Transverse colon (tissue), 4 donors: ENCODE measurements at regions not wholly inside any gene's neighbourhood (a gene's known extent, or its start where the extent isn't known, plus 50 kb on each side); places are given as distances from the start of the nearest gene placed in this dataset.

Experiments
- DNase-seq: peaks from one replicate; pipeline ENCODE4 v3.0.0-alpha.2; 2019
- H3K27ac ChIP-seq, 4 donors: fragments of 200-600 bp; sonication (generic); 2 replicates each; pipeline ENCODE4 v1.5.1; 2016 to 2018; ENCODE audit warnings: inconsistent platforms in 4 of 4
- H3K27me3 ChIP-seq: fragments of 200-600 bp; sonication (generic); 2 replicates; pipeline ENCODE4 v1.5.1; 2017; ENCODE audit warnings: inconsistent platforms
- H3K36me3 ChIP-seq, 4 donors: fragments of 200-600 bp; sonication (generic); 2 replicates each; pipeline ENCODE4 v1.5.1; 2017 to 2019; ENCODE audit warnings: inconsistent platforms in 4 of 4
- H3K4me1 ChIP-seq, 4 donors: fragments of 200-600 bp; sonication (generic); 2 replicates each; pipeline ENCODE4 v1.5.1; 2017 to 2020; ENCODE audit warnings: inconsistent platforms in 4 of 4
- H3K4me3 ChIP-seq, 4 donors: fragments of 200-600 bp; sonication (generic); 1 replicate in 1 of 4; 2 replicates in 3 of 4; pipeline versions ENCODE4 v1.5.1 to v1.6.1; 2017 to 2019; ENCODE audit warnings: inconsistent platforms in 4 of 4
- H3K9me3 ChIP-seq, 2 donors: fragments of 200-600 bp; sonication (generic); 2 replicates each; pipeline ENCODE4 v1.5.1; 2017 to 2019; ENCODE audit warnings: inconsistent platforms in 2 of 2
- EP300 ChIP-seq: sonication (generic); formaldehyde crosslinking; IDR thresholded peaks from one replicate; pipeline ENCODE4 v1.6.1; 2017; ENCODE audit warnings: antibody characterized with exemption, low read depth
- POLR2A ChIP-seq: fragments of 450-650 bp; IDR thresholded peaks from one replicate; pipeline ENCODE4 v1.6.1; 2016; ENCODE audit warnings: antibody characterized with exemption, mild to moderate bottlenecking, moderate library complexity
- POLR2AphosphoS5 ChIP-seq, 3 donors: sonication (generic); formaldehyde crosslinking; IDR thresholded peaks; one replicate each; pipeline ENCODE4 v1.6.1; 2016; ENCODE audit warnings: antibody characterized with exemption in 3 of 3
- WGBS, 2 donors: methylation state at CpG; one replicate each; pipeline ENCODE4 v1.1.5; 2018; ENCODE audit warnings: low coverage in 1 of 2; 5-methylcytosine and 5-hydroxymethylcytosine counted together
- in situ Hi-C, 4 donors: fragments of 200-750 bp; cut with MboI; loops; one replicate each; pipeline versions ENCODE4 v1.15.0 to v1.15.1; 2017; ENCODE audit warnings: low sequenced_read_pairs in 3 of 4, low pct_ligation_motif_present in 1 of 4, low pct_unique_long_range_greater_than_20kb in 1 of 4
- intact Hi-C: fragments of 100-400 bp; cut with DNase I; formaldehyde crosslinking; loops from one replicate; pipeline ENCODE4 v1.15.1; 2023; ENCODE audit warnings: low total_unique reads
- TF ChIP-seq, protein P1 (sequence below), 5 experiments: fragments of 200-600 bp in 3 of 5; fragments of 450-650 bp in 2 of 5; sonication (generic) in 3 of 5; IDR thresholded peaks; 1 replicate in 2 of 5; 2 replicates in 3 of 5; pipeline ENCODE4 v1.5.1; 2016 to 2017; ENCODE audit warnings: antibody characterized with exemption in 5 of 5, inconsistent platforms in 3 of 5, mild to moderate bottlenecking in 2 of 5, moderate library complexity in 1 of 5

DNA sequence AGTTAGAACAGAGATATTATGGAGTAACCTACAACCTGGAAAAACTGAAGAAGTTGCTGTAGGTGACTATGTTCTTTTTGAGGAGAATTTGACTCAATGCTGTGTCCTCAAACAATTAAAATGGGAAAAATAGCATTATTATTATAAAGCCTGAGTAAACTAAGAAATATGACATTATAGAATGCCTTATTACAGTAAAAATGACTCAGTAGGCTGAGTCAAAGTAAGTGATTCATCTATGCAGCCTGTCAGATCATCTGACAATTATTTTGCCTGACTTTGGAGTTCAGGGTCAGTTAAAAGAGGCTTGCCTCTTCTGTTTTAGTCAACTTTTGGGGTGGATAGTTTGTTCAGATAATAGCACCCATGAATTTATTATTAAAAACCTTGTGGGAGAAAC lies 150.8 kb upstream of the PTGFR start:
- Histone ChIP-seq H3K27me3 (no peaks in the 10 kb centered on the region), H3K4me3 (no peak overlapping the region), H3K36me3 (no peaks in the 10 kb centered on the region), H3K27ac (no peak overlapping the region), H3K9me3 (no peaks in the 10 kb centered on the region), H3K4me1 (no peaks in the 10 kb centered on the region)
- intact Hi-C loops, result no loop called here
- TF ChIP-seq EP300 (no peak), POLR2A (no peak), POLR2AphosphoS5 (IDR thresholded peaks at IDR 0.05) (no peak)
- TF ChIP-seq, protein P1, sequence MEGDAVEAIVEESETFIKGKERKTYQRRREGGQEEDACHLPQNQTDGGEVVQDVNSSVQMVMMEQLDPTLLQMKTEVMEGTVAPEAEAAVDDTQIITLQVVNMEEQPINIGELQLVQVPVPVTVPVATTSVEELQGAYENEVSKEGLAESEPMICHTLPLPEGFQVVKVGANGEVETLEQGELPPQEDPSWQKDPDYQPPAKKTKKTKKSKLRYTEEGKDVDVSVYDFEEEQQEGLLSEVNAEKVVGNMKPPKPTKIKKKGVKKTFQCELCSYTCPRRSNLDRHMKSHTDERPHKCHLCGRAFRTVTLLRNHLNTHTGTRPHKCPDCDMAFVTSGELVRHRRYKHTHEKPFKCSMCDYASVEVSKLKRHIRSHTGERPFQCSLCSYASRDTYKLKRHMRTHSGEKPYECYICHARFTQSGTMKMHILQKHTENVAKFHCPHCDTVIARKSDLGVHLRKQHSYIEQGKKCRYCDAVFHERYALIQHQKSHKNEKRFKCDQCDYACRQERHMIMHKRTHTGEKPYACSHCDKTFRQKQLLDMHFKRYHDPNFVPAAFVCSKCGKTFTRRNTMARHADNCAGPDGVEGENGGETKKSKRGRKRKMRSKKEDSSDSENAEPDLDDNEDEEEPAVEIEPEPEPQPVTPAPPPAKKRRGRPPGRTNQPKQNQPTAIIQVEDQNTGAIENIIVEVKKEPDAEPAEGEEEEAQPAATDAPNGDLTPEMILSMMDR (IDR thresholded peaks at IDR 0.05), result no peak
- in situ Hi-C loops, result no loop called here
- no peak for DNase-seq

DNA sequence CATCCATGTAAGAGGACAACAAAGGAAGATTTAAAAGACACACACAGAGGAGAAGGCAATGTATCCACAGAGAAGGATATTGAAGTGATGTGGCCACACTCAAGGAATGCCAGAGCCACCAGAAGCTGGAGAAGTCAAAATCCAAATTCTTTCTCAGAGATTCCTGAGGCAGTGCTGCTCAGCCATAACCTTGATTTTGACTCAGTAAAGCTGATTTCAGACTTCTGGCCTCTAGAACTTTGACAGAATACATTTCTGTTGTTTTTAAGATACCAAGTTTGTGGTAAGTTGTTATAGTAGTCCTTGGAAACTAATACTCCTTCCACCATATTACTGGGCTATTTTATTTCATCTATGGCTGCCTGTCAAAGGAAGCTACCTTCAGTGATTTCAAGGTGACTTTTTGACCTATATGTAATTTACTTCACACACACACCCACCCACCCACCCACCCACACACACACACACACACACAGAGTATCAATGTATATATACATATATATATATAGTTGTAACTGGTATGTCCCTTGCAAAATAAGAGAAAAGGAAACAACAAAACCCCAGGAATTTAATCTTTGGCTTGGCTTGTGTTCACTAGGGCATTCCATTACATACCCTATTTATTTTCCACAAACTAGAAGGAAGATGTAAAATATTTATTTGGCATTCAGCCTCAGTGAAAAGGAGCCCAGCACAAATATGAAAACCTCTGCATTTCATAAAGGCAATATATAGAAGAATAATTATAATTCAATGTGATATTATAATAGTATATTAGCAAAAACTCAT lies 142.1 kb upstream of the PTGFR start:
- intact Hi-C loops, result no loop called here
- no peak for TF ChIP-seq POLR2A
- TF ChIP-seq, protein P1 (IDR thresholded peaks at IDR 0.05), result no peak
- no peak for TF ChIP-seq EP300
- no peak for TF ChIP-seq POLR2AphosphoS5 (IDR thresholded peaks at IDR 0.05)

GRCh38 chr1:78351551-78352216 lies 139.1 kb upstream of the PTGFR start:
- H3K27ac ChIP-seq, result no peak overlapping the region
- no peak overlapping the region for H3K4me3 ChIP-seq
- intact Hi-C loops, result no loop called here
- 80 to 100% methylated on average over 1 to 2 of the region's 2 CpGs for WGBS, 2 donors
- H3K9me3 ChIP-seq, result no peaks in the 10 kb centered on the region
- H3K4me1 ChIP-seq, result no peaks in the 10 kb centered on the region
- TF ChIP-seq EP300 (no peak), POLR2A (no peak), POLR2AphosphoS5 (IDR thresholded peaks at IDR 0.05) (no peak)
- TF ChIP-seq, protein P1 (IDR thresholded peaks at IDR 0.05), result no peak
- no peaks in the 10 kb centered on the region for H3K27me3 ChIP-seq
- DNase-seq, result no peak
- in situ Hi-C loops, result no loop called here
- H3K36me3 ChIP-seq, result no peaks in the 10 kb centered on the region

More for the DNA sequence above, 142.1 kb upstream of the PTGFR start:
- Histone ChIP-seq H3K4me1 (no peaks in the 10 kb centered on the region), H3K27ac (no peak overlapping the region), H3K9me3 (no peaks in the 10 kb centered on the region), H3K36me3 (no peaks in the 10 kb centered on the region), H3K4me3 (no peak overlapping the region), H3K27me3 (no peaks in the 10 kb centered on the region)
- in situ Hi-C loops, result no loop called here
- no peak for DNase-seq

GRCh38 chr1:78355656-78356055 lies 135.1 kb upstream of the PTGFR start:
- in situ Hi-C loops, result no loop called here
- WGBS, 2 donors, result 32 to 63% methylated on average over 1 of the region's 1 CpG
- Histone ChIP-seq H3K36me3 (no peaks in the 10 kb centered on the region), H3K4me3 (no peak overlapping the region), H3K4me1 (no peaks in the 10 kb centered on the region), H3K27ac (no peak overlapping the region), H3K9me3 (no peaks in the 10 kb centered on the region), H3K27me3 (no peaks in the 10 kb centered on the region)
- DNase-seq, result no peak
- TF ChIP-seq, protein P1 (IDR thresholded peaks at IDR 0.05), result no peak
- TF ChIP-seq POLR2A, result no peak
- TF ChIP-seq EP300, result no peak
- TF ChIP-seq POLR2AphosphoS5 (IDR thresholded peaks at IDR 0.05), result no peak
- intact Hi-C loops, result no loop called here
